ENCODE measurements at regions not wholly inside any gene's neighbourhood (a gene's known extent, or its start where the extent isn't known, plus 50 kb on each side); places are given as distances from the start of the nearest gene placed in this dataset.

DNA sequence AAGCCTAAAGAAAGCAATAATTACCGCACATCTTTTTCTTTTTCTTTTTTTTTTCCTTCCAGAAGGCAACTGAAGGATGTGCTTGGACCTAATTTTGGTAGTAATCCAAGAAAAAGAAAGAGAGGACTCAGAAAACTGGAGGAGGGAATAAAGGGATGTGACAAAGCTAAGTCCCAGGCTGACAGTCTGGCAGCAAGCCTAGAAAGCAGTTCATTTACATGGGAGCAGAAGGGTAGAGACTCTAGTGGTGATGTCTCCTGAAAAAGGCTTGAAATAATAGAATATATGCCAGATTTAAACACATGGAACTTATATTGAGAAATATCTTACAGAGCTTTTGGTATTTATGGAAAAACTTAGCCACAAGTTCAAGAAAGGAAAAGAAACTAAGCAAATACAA lies 101.0 kb upstream of the SHISA6 start:
- WGBS (ENCODE audit: extremely low coverage, insufficient read length, low lambda C conversion rate) = no CpG with 5 or more reads among the region's 1 CpG
- Mint-ChIP-seq H3K4me1 (peaks cover 0 to 3% of the 10 kb centered on the region in 2 experiments; a peak in 2 of 4 replicates), H3K27me3 (ENCODE audit: low read depth) (peaks cover 2% of the 10 kb centered on the region; the same call in 1 of the 2 replicates), H3K4me3 (no peak overlapping the region), H3K36me3 (ENCODE audit: insufficient read depth in 1 of 3, low read depth in 3 of 3) (no peaks in the 10 kb centered on the region), H3K27ac (no peak overlapping the region), H3K9me3 (no peaks in the 10 kb centered on the region; a peak in 1 of 5 replicates)
- Histone ChIP-seq H2BK5ac (ENCODE audit: insufficient read length, low read length) (no peak overlapping the region), H3K23ac (ENCODE audit: insufficient read length, low read depth, low read length) (no peak overlapping the region), H3K27ac (ENCODE audit: insufficient read length, low read depth, low read length) (no peak overlapping the region), H3K9me3 (ENCODE audit: control insufficient read depth, low read depth, low read length) (no peaks in the 10 kb centered on the region), H3K79me2 (ENCODE audit: insufficient read depth, low read length) (no peaks in the 10 kb centered on the region), H3K23me2 (ENCODE audit: insufficient read length, low read depth, low read length, poor library complexity, severe bottlenecking) (no peaks in the 10 kb centered on the region), H3K9ac (ENCODE audit: extremely low read depth, insufficient read length, low read length) (no peak overlapping the region), H4K8ac (replicated peaks; ENCODE audit: insufficient read length, low read depth, low read length) (no peak overlapping the region), H2BK20ac (ENCODE audit: low read depth, low read length, poor library complexity, severe bottlenecking) (no peak overlapping the region), H3K4ac (ENCODE audit: low read depth, low read length) (no peak overlapping the region), H2AK5ac (ENCODE audit: insufficient read length, low read length) (no peak overlapping the region), H3K18ac (ENCODE audit: insufficient read length, low read depth, low read length) (no peak overlapping the region), H2BK15ac (ENCODE audit: low read depth, low read length) (no peak overlapping the region), H4K20me1 (ENCODE audit: control insufficient read depth, insufficient read depth, insufficient read length) (no peaks in the 10 kb centered on the region), H4K91ac (ENCODE audit: insufficient read length, low read depth, low read length) (no peak overlapping the region), H2BK12ac (ENCODE audit: insufficient read length, low read depth, low read length) (no peak overlapping the region), H4K5ac (ENCODE audit: insufficient read length, low read depth, low read length) (no peak overlapping the region), H3T11ph (ENCODE audit: low read length) (no peak overlapping the region), H3K27me3 (ENCODE audit: insufficient read depth, low read length) (no peaks in the 10 kb centered on the region), H3K14ac (ENCODE audit: insufficient read depth, low read length) (no peak overlapping the region), H3K79me1 (ENCODE audit: insufficient read depth, low read depth, low read length, poor library complexity, severe bottlenecking) (no peaks in the 10 kb centered on the region), H3K56ac (ENCODE audit: insufficient read length, low read depth, low read length) (no peak overlapping the region), H2AFZ (ENCODE audit: low read length) (no peak overlapping the region), H3K4me1 (ENCODE audit: insufficient read depth, low read length) (no peaks in the 10 kb centered on the region), H2BK120ac (ENCODE audit: low read depth, low read length, poor library complexity, severe bottlenecking) (no peak overlapping the region), H3K4me2 (ENCODE audit: insufficient read depth, insufficient read length, low read length) (no peak overlapping the region)
- DNase-seq = no peak
- TF ChIP-seq, protein P1, sequence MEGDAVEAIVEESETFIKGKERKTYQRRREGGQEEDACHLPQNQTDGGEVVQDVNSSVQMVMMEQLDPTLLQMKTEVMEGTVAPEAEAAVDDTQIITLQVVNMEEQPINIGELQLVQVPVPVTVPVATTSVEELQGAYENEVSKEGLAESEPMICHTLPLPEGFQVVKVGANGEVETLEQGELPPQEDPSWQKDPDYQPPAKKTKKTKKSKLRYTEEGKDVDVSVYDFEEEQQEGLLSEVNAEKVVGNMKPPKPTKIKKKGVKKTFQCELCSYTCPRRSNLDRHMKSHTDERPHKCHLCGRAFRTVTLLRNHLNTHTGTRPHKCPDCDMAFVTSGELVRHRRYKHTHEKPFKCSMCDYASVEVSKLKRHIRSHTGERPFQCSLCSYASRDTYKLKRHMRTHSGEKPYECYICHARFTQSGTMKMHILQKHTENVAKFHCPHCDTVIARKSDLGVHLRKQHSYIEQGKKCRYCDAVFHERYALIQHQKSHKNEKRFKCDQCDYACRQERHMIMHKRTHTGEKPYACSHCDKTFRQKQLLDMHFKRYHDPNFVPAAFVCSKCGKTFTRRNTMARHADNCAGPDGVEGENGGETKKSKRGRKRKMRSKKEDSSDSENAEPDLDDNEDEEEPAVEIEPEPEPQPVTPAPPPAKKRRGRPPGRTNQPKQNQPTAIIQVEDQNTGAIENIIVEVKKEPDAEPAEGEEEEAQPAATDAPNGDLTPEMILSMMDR (conservative IDR thresholded peaks at IDR 0.05) = no peak
